OCI-M1 (cell line): ENCODE measurements at regions not wholly inside any gene's neighbourhood (a gene's known extent, or its start where the extent isn't known, plus 50 kb on each side); places are given as distances from the start of the nearest gene placed in this dataset.
"Not testable (repeated sequence)": the region's sequence is repeated elsewhere in the genome, so short reads cannot be mapped to it uniquely, and the experiment has no call there.

Experiments used
- DNase-seq: peaks from one replicate; lab custom pipeline; 2025; lab: John Stamatoyannopoulos, UW

DNA sequence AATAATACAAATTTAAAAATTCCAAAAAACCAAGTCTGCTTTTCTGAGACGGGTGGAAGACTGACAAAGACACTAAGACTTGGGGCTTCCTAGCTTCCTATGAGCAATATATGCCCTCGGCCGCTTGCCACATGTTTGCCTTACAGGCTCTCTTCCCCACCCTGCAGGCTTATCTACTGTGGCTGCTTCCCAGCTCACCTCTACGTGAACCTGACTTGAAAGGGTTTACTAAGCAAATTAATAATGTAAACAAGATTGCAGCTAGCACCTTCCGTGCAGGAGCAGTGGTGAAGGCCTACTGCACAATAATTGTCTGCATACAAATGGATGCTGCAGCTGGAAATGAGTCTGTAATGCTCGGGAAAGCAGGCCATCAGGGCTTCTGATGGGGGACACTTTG is 152.9 kb upstream of the DAB1 start:
- no peak for DNase-seq

DNA sequence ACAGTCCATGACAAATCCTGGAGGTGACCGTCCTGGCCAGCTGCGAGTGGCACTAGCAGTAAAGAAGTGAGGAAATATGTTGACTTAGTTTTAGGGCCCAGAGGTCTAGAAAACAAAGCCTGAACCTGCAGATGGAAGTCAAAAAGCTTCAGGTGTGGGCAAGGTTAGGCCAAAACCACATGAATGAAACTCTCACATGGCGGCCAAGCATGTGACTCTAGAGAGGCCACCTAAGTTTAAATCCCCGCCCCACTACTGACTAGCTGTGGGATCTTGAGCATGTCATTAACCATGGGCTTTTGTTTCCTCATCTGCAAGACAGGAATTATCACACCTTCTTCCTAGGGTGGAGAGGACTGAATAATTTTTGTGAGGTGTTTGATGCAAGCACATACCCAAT is 148.2 kb upstream of the DAB1 start:
- no peak for DNase-seq

DNA sequence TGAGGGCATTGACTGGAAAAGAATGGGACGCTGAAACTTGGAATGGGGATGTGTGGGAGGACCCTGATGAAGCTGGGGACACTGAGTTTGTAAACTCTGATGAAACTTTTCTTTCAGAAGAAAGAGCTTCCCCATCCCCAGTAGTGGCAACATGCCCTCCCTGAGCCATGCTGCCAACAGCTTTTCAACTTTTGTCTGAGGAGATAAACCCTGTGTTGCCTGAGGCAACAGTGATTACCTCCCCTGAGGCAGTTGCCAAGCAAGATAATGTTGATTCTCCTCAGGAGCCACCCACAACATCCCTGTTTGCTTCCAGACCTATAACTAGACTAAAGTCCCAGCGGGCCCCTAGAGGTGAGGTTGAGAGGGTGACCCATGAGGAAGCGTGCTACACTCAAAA is 134.2 kb upstream of the DAB1 start:
- DNase-seq: peak; percentile 32

DNA sequence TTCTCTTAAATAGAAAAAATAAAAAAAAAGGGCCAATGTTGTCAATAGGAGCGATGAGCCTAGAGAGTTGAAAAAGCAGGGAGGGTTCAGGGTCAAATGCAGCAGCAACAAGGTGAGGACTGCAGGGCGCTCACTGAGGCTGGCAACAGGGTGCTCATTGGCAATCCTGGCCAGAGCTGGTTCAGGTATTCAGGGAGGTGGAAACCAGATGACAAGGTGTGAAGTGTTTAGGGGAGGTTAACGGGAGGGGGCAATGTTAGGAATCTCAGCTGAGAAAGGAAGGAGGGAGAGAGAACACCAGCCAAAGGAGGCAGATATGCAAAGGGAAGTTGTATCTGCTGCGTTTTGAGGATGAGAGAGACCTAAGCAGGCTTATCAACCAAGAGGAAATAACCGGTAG is 129.8 kb upstream of the DAB1 start:
- peak; percentile 17 for DNase-seq

DNA sequence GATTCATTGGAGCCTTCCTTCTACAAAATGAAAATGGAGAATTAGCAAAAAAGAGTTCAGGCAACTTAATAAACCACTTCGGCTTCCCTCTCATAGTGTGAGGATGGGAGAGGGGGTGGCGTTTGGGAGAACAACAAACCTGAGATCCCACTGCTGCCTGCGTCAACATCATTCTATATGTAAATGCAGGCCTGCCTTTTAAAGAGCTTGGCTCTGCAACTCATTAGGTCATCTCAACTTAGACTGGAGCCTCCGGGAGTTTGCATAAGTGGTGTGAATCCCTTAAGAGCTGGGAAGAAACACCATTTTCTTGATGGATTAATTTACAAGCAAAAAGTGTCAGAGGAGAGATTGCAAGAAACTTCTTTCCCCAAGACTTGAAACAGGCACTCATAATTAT is 127.6 kb upstream of the DAB1 start:
- no peak for DNase-seq

DNA sequence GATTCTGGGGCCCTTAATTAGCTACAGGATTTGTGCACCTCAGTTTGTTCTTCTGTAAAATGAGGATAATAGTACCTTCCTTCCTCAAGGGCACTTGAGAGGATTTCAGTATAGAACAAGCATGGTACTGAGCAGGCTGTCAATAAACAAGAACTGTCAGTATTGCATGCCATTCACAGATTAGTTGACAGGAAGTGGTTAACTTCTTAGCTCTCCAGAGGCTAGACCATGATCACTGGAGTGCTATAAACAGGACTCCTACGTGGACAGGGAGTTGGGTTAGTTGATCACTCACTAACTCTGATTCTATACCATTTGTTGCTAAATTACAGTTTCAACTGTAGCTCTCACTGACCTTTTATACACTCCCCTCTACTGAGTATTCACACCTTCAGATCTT is 126.2 kb upstream of the DAB1 start:
- peak; percentile 59 for DNase-seq

DNA sequence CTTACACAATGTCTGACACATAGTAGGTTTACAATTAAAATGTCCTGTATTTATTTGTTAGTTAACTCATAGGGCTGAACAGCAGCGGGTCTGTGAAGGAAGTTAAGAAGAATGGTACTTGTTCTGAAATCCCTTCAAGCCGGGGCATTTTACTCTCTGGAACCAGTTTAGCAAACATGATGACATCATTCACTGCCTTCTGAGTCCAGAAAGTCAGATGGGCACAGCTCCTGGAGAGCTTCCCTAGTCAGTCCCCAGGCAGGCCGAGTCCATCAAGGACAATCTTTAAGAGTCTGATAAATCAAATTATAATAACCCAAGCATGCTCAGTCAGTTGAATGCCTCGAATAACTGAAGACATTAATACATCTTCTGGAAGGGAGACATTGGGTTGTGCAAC is 125.4 kb upstream of the DAB1 start:
- no peak for DNase-seq

DNA sequence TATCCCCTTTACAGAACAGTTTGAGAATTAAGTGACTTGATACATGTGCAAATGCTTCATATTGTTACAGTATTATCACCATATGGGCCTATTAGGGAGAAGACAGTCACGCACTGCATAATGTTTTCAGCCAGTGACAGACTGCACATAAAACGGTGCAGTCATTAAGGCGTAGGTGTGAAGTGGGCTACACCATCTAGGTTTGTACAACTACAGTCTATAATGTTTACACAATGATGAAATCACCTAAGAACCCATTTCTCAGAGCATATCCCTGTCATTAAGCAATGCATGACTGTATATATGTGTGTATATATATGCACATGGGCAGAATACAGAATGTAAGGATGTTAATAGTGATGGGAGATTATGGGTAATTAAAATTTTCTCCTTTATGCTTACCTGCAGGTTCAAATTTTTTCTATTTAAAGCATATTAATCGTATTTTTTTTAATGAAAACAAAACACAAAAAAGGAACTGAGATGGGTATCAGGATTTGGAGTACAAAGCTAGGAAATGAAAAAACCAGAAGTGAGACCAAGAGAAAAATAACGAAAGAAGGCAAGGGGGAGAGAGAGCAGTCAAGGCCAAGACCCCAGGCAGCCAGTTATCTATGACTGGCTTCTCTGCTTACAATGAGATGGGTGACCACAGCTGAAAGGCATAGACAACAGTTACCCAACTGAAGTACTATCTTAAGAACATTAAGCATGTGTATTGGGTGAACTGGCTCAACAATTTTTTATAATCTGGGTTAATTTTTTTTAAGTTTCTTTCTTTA is 122.9 kb upstream of the DAB1 start:
- DNase-seq: peak; percentile 43

DNA sequence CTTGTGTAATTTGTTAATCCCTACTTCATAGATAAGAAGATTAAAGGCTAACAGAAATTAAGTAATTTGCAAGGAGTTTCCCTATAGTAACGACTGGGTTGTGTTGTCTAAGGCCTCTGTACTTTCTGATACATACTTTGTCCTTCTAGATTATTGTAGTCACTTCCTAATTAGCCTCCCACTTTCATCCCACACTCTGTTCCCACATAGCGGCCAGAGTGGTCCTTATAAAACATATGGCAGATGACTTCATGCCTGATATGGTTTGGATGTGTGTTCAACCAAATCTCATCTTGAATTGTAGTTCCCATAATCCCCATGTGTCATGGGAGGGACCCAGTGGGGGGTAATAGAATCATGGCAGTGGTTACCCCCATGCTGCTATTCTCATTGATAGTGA is 120.5 kb upstream of the DAB1 start:
- no peak for DNase-seq

DNA sequence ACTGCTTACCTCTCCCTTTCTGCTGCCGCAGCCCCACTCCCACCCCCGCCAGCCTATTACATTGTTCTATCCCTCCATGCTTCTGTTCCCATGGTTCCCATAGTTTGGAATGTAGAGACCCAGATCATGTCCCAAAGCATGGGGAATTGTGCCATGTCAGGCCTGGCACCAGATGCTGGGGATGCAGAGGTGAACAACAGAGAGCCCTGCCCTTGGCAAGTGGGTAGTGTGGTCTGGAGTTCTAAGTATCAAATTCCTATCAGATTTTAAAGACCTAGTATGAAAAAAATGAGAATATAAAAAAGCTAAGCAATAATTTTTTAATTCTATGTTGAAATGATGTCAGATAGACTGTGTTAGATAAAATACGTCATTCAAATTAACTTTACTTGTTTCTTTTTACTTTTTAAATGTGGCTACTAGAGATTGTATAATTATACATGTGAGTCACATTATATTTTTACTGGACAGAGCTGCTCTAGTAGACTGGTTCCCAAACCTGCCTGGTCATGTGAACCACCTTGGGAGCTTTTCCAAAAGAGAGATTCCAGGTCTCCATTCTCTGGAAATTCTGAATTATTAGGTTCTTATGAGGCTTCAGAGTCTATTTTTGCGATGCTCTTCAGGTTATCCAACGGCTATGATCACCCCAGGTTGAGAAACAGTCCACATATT is 113.0 kb upstream of the DAB1 start:
- DNase-seq: no peak

DNA sequence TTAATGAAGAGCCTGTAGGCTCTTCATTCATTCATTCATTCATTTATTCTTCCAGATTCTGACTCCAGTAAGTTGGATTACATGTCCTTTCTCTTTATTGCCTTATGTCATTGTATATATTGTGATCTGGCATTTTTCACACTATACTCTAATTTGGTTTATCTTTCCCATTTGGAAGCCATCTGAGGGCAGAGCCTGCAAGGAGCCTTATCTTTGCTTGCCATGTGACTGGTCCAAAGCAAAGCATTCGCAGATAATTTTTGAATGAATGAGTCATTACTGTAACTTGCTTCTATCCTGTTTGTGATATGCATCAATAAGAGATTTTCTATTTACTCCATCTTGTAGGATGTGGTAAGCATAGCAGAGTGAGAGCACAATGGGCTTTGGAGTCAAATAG is 108.4 kb upstream of the DAB1 start:
- peak; percentile 82 for DNase-seq

DNA sequence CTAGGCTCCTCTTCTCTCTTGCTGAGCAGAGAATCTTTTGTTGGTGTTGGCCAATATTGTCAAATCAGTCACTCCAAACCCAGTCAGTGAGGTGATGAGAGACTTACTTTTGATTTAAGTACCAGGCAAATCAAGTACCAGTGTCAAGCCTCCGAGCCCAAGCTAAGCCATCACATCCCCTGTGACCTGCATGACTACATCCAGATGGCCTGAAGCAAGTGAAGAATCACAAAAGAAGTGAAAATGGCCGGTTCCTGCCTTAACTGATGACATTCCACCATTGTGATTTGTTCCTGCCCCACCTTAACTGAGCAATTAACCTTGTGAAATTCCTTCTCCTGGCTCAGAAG is 107.0 kb upstream of the DAB1 start:
- DNase-seq: not testable (repeated sequence)

DNA sequence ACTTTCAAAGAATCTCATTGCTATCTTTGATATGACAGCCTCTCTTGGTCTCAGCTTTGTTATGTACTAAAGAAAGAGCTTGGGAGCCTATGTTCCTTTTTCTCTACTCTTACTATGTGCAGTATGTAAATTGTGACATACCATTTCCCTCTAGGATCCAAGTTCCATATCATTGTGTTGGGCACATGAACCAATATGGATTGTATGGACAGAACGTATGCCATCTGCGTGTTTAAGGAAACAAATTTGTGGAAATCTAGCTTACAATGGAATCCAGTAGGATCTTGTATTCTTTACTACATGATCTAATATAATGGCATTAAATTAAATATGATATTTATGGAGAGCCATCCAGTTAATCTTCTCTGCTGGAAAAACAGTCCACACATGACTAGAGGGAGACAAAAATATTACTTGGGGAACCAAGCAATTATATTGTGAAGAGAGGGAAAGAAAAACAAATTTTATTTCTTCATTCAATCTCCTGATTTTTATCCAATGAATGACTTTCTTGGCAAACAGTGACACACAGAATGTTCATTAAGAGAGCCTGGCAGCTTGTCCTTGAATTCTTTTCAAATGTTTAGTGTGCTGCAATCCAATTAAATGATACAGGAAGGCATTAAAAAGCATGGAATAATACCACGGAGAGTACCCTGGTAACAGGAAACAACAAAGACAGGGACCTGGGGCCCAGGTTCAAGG is 106.5 kb upstream of the DAB1 start:
- no peak for DNase-seq

DNA sequence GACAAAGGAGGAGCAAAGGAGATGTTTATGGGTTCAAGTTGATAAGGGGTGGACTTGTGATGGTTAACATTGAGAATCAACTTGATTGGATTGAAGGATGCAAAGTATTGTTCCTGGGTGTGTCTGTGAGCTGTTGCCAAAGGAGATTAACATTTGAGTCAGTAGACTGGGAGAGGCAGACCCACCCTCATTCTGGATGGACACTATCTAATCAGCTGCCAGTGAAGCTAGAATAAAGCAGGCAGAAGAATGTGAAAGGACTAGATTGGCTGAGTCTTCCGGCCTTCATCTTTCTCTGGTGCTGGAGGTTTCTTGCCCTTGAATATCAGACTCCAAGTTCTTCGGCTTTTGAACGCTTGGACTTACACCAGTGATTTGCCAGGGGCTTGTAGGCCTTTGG is 98.7 kb upstream of the DAB1 start:
- no peak for DNase-seq

DNA sequence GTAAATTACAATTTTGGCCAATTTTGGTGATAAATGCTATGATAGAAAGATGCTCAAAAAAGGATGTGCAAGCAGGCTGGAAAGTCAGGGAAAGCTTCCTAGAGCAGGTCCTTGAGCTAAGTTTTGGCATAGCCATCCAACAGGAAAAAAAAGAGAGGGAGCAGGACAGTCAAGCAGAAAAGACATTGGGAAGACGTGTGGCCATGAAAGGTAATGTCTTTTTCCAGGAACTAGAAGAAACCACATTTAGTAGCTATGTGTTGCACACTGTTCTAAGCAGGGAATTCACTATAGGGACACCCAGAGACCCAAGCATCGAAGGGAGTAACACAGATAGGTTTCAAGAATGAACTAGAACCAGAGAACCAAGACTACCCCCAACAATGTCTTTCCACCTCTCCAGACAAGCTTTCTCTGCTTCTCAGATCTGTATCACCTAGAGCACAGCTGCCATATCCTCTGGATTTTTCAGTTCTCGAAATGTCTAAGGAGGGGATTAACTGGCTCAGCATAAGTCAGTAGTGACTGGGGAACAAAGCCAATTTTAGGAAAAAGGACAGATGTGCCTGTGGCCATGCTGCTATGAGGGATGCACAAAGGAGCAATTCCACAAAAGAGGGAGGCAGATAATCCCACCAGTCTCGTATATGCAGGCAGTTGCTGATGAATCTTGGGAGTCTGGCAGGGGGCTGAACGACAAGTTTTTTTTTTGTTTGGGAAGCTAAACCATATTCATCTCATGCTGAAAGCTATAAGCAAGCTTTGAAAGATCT is 97.1 kb upstream of the DAB1 start:
- no peak for DNase-seq

DNA sequence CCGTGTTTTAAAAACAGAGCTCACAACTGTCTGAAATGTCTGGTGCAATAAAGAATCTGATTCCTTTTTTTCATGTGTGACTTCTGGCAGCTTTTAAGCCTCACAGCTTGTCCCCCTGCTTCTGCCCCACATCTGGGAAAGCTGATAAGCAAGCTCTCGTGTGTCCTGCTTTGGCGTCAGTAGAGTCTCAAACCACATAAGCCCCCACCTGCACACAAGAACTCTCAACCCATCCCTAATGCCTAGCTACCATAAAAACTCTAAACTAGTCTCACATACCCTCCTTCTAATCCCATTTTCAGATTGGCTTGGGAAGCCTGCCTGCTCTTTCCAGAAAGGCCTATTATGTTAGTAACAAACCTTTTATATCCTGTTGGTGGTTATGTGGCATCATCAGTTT is 94.6 kb upstream of the DAB1 start:
- peak; percentile 87 for DNase-seq

DNA sequence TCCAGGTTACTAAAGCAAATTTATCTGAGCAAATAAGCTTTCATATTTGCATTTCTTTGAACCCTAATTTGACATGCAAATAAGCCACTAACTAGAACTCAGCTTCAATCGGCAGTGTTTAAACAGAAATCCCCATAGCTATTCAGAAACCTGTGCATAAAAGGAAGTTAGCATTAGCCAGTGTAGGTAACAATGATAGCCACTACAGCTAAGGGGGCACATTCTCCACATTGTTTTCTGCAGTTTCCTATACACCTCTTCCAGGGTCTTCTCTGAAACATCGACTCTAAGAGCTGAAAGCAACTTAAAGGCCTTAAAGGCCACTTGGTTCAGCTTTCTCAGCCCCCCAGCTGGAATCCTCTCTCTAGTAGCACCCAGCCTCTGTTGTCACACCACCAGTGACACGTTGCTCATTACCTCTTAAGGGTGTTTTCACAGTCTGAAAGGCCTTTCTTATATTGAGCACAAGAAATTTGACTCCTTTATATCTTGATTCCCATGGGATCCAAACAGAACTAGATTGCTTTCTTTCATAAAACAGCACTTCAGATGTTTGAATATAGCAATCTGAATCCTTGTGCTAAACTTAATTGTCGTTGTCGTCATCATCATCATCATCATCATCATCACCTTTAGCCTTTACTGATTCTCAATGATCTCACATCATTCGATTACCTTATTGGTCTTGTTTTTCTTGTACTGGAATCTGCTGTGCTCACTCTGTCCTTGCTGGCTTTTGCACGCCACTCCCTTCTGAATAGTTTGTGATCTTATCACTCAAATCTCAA is 93.9 kb upstream of the DAB1 start:
- no peak for DNase-seq

DNA sequence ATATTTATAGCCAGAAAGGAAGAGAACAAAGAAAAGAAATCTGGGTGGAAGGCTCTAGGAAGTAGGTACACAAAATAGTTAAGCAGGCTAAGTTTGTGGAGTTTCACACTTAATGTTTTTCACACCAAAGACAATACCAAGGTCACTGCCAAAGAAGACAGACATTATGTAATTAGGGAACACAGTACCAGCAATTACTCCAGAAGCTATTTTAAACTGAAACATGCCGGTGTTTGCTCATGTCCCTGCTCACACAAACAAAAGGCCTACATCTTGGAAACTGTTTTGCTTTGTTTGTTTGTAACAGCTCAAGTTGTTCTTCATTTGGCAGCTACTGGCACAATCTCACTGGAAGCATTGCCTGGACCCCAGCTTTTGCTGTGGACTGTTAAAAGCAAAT is 88.5 kb upstream of the DAB1 start:
- no peak for DNase-seq

DNA sequence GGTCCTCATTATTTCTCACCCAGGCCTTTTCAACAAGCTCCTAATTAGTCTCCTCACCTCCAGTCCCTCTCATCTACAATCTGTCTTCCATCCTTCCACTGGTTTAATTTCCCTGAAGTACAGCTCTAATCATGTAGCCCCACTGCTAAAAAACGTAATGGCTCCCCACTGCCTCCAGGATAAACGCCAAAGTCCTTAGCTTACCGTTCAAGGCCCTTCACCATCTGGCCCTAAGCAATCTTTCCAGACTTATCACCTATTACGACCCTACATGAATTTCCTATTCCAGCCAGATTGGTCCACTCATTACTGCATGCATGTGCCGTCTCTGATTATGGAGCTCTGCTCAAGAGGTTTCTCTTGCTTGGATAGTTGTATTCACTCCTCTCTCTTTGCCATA is 83.1 kb upstream of the DAB1 start:
- no peak for DNase-seq

DNA sequence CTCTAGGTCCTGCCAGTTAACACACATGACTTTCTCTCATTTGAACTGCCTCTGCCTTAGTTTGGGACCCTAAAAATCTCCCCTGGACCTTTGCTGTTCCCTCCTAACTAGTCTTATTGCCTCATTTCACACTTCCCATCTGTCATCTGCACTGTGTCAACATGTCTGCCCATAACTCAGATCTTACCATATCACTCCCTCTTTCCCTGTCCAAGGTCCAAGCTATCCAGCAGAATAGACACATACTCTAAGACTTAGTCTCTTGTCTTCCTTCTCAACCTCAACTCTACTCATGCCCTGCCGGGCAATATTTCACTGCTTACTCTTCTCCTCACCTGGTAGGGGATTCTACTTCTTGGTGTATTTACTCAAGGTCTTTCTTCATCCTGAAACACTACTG is 79.5 kb upstream of the DAB1 start:
- no peak for DNase-seq

DNA sequence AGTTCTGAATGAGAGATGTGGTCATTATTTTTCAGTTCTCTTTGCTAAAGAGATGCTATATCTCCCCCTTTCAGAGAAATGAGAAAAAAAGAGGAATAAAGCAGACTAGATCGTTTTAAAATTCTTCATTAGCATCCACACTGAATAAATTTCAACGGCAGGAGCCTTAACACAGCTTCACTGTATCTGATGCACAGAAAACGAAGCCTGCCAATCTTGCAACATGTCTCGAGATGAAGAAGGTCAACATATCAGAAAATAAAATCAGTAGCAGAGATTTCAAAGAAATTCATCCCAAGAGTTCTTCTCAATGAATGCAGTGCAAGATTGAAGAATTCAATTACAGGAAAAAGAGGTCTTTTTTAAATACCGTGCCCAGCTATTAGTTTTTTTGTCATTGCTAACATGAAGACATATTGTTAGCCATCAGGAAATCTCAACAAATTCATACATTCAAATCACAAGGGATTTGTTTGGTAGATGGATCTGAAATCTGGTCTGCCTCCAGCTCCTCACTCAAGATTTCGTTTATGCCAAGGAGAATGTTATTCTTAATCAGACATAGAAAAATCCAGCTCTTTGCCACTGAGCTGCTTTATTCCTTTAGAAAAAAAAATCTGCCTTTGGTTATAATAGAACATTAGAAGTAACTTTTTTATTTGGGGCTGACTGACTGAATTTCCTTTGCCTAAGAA is 76.4 kb upstream of the DAB1 start:
- no peak for DNase-seq
